Activated T-helper 1 cell treated with anti-CD3 and anti-CD28 coated beads, Interleukin-12 subunit alpha, Interleukin-12 subunit beta, Interleukin-2, Interleukin-4 antibody, amounts not matched to agents 30 ng/mL and 10 ng/mL and 1 ng/mL, durations not matched to agents 14 hours and 24 hours and 36 hours (primary cell): ENCODE measurements at regions not wholly inside any gene's neighbourhood (a gene's known extent, or its start where the extent isn't known, plus 50 kb on each side); places are given as distances from the start of the nearest gene placed in this dataset.

Experiments
- DNase-seq: peaks from one replicate; pipeline ENCODE4 v3.0.0; 2021; ENCODE audit warnings: low spot score
- H3K27ac Mint-ChIP-seq: one replicate; pipeline ENCODE4 v1.8.0; 2021; ENCODE audit warnings: mild to moderate bottlenecking, mixed read lengths
- H3K27me3 Mint-ChIP-seq: one replicate; pipeline ENCODE4 v1.8.0; 2022; ENCODE audit warnings: mild to moderate bottlenecking, moderate library complexity, mixed read lengths; ENCODE audit not compliant: insufficient read depth
- H3K36me3 Mint-ChIP-seq: one replicate; pipeline ENCODE4 v1.8.0; 2021; ENCODE audit warnings: low read depth, mixed read lengths
- H3K4me1 Mint-ChIP-seq: one replicate; pipeline ENCODE4 v1.8.0; 2021; ENCODE audit warnings: low read depth, mixed read lengths
- H3K4me3 Mint-ChIP-seq: one replicate; pipeline ENCODE4 v1.8.0; 2021; ENCODE audit warnings: mild to moderate bottlenecking, moderate library complexity, mixed read lengths
- H3K9me3 Mint-ChIP-seq: one replicate; pipeline ENCODE4 v1.8.0; 2021; ENCODE audit warnings: mixed read lengths
- intact Hi-C: fragments of 100-400 bp; cut with micrococcal nuclease; formaldehyde crosslinking; loops from one replicate; pipeline ENCODE4 v1.15.1; 2024

DNA sequence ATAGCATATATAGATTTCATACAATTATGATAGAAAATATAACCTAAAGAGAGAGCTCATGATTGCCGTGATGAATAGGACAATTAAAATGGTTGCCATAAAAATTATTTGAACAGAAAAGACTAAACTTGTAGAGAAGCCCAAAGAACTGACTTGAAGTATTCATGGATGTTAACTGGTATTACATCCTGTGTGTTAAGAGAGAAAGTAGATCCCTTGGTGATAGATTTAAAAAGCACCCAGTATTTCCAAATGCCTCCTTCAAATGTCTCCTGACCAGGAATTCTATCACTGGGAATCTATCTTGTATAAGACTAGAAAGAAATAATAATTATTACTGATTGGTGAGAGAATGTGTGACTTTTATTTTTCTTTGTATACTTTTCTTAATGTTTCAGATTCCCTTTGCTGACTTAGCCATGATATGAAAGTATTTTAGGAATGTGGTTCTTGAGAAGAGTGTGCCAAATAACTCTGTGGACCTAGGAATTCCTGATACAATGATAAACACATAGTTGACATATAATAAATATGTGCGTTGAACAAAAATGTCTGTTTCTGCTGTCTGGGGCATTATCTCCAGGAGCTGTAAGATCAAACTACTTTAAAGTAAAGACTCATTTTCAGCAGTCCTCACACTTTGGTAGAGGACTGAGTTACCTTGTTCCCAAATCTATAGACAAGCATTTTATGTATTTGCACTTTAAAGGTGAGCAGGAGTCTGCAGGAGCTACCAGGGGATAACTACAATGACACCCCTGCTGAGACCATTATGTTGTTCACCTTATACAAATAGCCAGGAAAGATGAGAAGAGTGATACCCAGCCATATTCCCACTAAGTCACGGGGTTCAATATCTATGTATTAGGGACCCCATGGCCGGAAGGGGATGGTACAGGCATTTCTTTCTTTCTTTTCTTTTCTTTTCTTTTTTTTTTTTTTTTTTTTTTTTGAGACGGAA is 211.1 kb upstream of the TLE4 start:
- DNase-seq, result no peak
- Mint-ChIP-seq H3K27ac (no peak overlapping the region), H3K27me3 (peaks cover 2% of the 10 kb centered on the region), H3K4me1 (no peaks in the 10 kb centered on the region), H3K4me3 (no peak overlapping the region), H3K36me3 (no peaks in the 10 kb centered on the region), H3K9me3 (no peaks in the 10 kb centered on the region)
- intact Hi-C loops, result no loop called here

DNA sequence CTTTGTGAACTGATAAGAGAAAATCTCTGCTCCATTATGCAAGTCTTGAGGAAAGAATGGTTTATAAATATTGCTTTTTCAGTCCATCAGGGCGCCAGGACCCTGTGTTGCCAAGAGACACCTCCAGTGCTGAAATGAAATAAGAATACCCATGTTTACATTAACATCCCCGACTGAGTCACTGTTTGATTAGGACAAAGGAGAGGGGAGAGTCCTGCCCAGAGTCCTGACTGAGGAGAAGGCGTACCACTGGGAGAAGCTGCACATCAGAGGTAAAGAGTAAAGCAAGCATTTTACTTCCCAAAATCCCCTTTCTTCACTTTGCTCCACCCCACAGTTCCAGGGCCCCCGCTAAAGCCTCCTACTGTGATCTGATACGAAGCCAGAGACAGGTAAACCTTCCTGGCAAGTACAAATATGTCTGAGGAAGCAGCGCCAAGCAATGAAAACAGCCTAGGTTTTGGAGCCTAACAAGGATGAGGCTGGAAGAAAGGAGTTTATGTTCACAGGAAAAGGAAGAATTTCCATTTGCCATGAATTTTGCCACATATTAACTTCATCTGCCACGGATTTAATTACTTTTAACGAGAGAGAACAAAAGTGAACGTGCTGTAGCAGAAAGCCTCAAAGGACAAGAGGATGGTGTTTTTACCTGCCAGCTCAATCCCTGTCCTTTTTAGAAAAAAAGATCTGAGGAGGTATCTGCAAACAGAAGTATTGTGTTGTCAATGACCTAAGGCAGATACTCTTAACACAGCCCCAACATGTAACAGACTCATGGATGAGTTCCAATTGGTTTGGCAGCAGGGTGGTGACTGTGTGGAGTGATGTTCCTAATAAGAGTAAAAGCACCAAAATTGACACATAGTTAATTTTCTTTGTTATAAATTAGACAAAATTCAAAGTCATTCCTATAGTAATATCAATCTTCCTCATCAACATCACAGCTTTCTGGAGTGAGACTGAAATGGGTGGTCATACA is 209.4 kb upstream of the TLE4 start:
- intact Hi-C loops, result no loop called here
- Mint-ChIP-seq H3K4me3 (no peak overlapping the region), H3K27me3 (peaks cover 2% of the 10 kb centered on the region), H3K4me1 (no peaks in the 10 kb centered on the region), H3K27ac (no peak overlapping the region), H3K9me3 (no peaks in the 10 kb centered on the region), H3K36me3 (no peaks in the 10 kb centered on the region)
- DNase-seq, result no peak

DNA sequence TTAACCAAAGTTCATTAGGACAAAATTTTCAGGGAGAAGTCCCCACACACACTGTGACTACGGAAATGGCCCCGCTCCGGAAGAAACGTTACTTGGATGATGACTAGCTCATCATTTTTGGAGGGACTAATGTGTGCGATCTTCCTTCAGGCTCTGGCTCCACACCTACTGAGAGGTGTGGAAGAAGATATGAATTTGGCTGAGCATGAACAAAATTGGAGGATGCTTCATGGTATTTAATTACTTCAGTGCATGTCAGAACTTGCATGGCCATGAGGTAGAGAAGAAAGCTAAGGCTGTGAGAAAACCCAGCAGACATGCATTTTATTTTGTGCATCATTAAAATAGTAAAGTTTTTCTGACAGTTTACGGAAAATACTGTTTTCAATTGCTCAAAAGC is 202.1 kb upstream of the TLE4 start:
- intact Hi-C loops, result no loop called here

DNA sequence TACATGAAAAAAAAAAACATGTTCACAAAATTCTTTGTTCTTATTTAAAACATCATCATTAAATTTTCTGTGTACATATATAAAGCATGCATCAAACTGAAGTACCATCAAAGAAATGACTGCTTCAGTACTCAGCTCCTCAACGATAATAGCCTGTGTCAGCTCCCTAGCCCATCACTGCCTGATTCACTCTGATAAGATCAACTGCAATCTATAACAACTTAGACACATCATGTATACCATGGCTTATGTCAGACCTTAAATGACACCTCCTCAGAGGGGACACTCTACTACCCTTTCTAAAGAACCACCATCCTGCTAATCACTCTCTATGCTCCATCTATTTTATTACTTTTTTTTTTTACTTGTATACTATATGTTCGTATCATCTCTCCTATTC is 200.5 kb upstream of the TLE4 start:
- Mint-ChIP-seq H3K27me3 (peaks cover 2% of the 10 kb centered on the region), H3K4me1 (no peaks in the 10 kb centered on the region), H3K27ac (no peak overlapping the region), H3K9me3 (no peaks in the 10 kb centered on the region), H3K36me3 (no peaks in the 10 kb centered on the region), H3K4me3 (no peak overlapping the region)
- intact Hi-C loops, result no loop called here
- DNase-seq, result no peak

More for the DNA sequence above, 202.1 kb upstream of the TLE4 start:
- DNase-seq, result no peak
- no peaks in the 10 kb centered on the region for H3K36me3 Mint-ChIP-seq
- no peak overlapping the region for H3K4me3 Mint-ChIP-seq
- no peaks in the 10 kb centered on the region for H3K4me1 Mint-ChIP-seq
- no peak overlapping the region for H3K27ac Mint-ChIP-seq
- peaks cover 2% of the 10 kb centered on the region for H3K27me3 Mint-ChIP-seq
- no peaks in the 10 kb centered on the region for H3K9me3 Mint-ChIP-seq

DNA sequence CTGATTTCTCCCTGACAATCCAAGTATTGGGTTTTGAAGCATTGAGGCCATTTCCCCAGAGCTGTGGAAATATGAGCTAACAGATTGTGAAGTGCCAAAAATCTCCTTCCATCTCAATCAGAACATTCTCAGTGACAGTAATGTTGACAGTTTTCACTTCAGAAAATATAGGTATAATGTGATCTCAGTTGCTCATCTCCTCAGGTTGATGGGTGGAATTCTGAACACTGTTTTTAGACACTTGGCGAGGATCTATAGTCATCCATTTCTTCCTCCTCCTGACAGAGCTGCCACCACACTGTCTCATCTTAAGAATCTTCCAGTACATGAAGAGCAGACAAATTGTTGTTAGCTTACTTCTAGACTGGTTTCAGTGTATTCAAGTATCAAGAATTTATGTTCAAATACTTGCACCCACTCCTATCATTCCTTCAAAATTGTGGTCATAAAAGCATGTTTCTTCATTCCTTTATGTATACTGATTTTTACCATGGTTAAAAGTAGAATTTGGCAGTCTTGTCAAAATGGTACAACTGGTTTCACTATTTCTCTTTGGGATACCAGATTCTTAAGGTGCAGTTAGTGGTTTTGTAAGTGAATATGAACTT is 199.7 kb upstream of the TLE4 start:
- no peaks in the 10 kb centered on the region for H3K4me1 Mint-ChIP-seq
- H3K4me3 Mint-ChIP-seq, result no peak overlapping the region
- peaks cover 2% of the 10 kb centered on the region for H3K27me3 Mint-ChIP-seq
- no peak overlapping the region for H3K27ac Mint-ChIP-seq
- H3K36me3 Mint-ChIP-seq, result no peaks in the 10 kb centered on the region
- no peaks in the 10 kb centered on the region for H3K9me3 Mint-ChIP-seq
- intact Hi-C loops, result no loop called here
- no peak for DNase-seq

DNA sequence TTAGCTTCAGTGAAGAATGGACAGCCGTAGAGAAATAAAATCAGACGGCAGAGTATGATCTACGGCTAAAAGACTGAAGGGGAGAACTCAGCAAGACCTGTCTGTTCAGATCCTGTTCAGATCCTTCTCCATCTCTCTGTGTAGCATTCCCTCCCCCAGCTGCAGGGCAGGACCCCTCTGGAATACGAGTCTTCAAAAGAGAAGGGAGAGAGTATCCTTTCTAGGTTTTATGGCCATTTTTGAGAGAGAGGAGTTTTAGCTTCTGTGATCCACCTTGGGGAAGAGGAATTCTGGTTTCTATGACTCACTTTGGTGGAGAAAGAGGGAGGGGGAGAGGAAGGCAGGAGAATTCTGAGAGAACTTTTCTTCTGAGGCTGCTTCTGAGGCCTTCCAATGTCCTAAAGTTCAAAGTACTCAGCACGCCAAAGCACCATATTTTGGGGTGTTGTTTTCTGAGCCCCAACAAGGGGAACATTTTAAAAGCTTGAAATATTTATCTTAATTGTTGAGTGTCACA is 194.4 kb upstream of the TLE4 start:
- DNase-seq, result no peak
- intact Hi-C loops, result no loop called here
- H3K4me1 Mint-ChIP-seq, result no peaks in the 10 kb centered on the region

DNA sequence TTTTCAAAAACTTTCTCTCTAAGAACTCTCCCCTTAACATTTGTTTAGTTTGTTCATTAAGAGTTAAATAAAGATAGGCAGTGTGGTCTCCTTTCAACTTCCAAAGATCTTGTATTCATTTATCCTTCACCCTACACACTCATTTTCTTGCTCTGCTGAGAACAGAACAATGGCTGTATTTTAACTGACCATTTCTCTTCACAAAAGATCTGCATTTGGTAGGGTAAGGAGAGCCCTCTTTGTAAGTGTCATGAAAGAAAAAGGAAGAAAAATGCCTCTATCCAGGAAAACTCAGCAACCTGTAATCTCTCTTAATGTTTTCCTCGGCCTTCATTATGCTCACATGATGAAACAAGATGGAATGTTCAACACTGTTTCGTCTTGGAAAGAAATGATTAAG is 193.7 kb upstream of the TLE4 start:
- intact Hi-C loops, result no loop called here
- Mint-ChIP-seq H3K4me1 (no peaks in the 10 kb centered on the region), H3K27me3 (peaks cover 5% of the 10 kb centered on the region), H3K36me3 (no peaks in the 10 kb centered on the region), H3K4me3 (no peak overlapping the region), H3K9me3 (no peaks in the 10 kb centered on the region), H3K27ac (no peak overlapping the region)
- DNase-seq, result no peak

More for the DNA sequence above, 194.4 kb upstream of the TLE4 start:
- H3K27ac Mint-ChIP-seq, result no peak overlapping the region
- H3K4me3 Mint-ChIP-seq, result no peak overlapping the region
- no peaks in the 10 kb centered on the region for H3K36me3 Mint-ChIP-seq
- no peaks in the 10 kb centered on the region for H3K9me3 Mint-ChIP-seq
- H3K27me3 Mint-ChIP-seq, result peaks cover 5% of the 10 kb centered on the region

DNA sequence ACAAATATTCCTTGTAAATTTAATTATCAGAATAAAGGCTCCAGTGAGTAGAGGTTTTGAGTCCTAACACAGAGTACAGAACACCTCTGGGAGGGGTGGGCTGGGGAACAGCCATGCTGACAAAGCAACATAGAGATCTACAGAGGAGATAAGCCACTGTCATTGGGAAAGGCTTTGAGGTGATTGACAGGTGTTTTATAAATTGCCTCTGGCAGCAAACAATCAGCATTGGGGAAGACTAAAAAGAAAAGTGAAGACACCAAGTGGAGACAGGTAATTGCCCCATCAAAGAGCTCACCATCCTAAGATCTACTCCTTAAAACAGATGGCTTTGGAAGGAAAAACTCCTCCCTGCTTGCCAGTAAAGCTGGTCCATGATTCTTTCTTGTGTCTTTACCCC is 189.7 kb upstream of the TLE4 start:
- no peaks in the 10 kb centered on the region for H3K9me3 Mint-ChIP-seq
- H3K27ac Mint-ChIP-seq, result no peak overlapping the region
- no peak overlapping the region for H3K4me3 Mint-ChIP-seq
- no peaks in the 10 kb centered on the region for H3K36me3 Mint-ChIP-seq
- intact Hi-C loops, result no loop called here
- H3K27me3 Mint-ChIP-seq, result peaks cover 4% of the 10 kb centered on the region
- DNase-seq, result no peak
- H3K4me1 Mint-ChIP-seq, result no peaks in the 10 kb centered on the region

DNA sequence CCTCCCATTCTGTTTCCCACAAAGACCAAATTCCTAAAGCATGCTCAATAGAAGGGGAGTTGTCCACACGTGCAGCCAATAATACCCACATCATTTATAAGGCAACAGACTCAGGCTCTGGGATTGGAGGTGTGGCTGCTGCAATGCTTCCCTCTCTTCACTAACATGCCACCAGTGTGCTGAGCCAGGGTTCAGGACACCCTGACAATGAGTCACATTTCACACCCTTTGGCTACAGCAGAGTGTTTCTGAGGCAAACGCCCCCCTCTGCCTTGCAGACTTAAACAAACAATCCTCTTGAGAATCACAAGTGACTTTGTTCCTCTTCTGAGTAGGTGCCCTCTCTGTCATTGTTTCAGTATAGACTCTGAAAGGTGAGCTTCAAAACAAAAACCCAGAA is 189.3 kb upstream of the TLE4 start:
- Mint-ChIP-seq H3K27ac (no peak overlapping the region), H3K4me1 (no peaks in the 10 kb centered on the region), H3K9me3 (no peaks in the 10 kb centered on the region), H3K36me3 (no peaks in the 10 kb centered on the region), H3K4me3 (no peak overlapping the region), H3K27me3 (peaks cover 4% of the 10 kb centered on the region)
- intact Hi-C loops, result no loop called here
- DNase-seq, result no peak

DNA sequence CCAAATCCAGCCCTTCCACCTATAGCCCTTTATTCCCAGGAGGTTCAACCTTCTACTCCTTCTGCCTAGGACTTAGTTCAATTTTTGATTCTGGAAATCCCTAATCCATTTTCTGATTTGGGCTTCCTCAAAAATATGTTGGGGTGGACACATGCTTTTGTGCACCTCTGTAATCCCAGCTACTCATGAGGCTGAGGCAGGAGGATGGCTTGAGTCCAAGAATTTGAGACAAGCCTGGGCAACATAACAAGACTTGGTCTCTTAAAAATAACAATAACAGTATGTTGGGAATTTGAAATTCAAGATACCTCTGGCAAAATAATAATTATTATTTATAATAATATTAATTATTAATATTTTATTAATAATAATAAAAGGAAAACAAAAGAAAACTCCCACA is 188.7 kb upstream of the TLE4 start:
- Mint-ChIP-seq H3K27ac (no peak overlapping the region), H3K4me3 (no peak overlapping the region), H3K9me3 (no peaks in the 10 kb centered on the region), H3K27me3 (peaks cover 4% of the 10 kb centered on the region), H3K36me3 (no peaks in the 10 kb centered on the region), H3K4me1 (no peaks in the 10 kb centered on the region)
- no peak for DNase-seq
- intact Hi-C loops, result no loop called here

DNA sequence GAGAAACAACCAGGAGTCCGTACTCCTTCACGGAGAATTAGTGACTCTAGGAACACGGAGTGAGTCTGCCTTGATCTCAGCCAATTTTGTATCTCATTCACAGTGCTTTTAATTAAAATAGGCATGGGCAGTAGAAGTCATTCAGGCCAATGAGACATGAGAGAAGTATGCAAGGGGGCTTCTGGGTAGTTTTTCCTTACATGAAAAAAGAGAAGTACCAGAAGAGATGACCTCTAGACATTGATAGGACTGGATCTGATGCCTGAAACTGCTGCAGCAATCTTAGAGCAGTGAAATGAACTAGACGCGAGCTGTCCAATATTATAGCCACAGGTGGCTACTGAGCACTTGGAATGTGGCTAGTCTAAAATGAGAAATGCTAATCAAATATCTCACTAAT is 187.7 kb upstream of the TLE4 start:
- Mint-ChIP-seq H3K36me3 (no peaks in the 10 kb centered on the region), H3K9me3 (no peaks in the 10 kb centered on the region), H3K4me1 (no peaks in the 10 kb centered on the region), H3K27ac (no peak overlapping the region), H3K4me3 (no peak overlapping the region), H3K27me3 (peaks cover 4% of the 10 kb centered on the region)
- no peak for DNase-seq
- intact Hi-C loops, result no loop called here

DNA sequence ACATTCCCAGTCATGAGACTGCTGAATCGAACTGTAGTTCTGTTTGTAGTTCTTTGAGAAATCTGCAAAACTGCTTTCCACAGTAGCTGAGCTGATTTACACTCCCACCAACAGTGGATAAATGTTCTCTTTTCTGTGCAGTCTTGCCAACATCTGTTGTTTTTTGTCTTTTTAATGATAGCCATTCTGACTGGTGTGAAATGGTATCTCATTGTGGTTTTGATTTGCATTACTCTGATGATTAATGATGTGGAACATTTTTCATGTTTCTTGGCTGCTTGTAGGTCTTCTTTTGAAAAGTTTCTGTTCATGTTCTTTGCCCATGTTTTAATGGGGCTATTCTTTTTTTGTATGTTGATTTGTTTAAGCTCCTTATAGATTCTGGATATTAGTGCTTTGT is 187.3 kb upstream of the TLE4 start:
- Mint-ChIP-seq H3K27ac (no peak overlapping the region), H3K36me3 (no peaks in the 10 kb centered on the region), H3K27me3 (peaks cover 4% of the 10 kb centered on the region), H3K9me3 (no peaks in the 10 kb centered on the region), H3K4me1 (no peaks in the 10 kb centered on the region), H3K4me3 (no peak overlapping the region)
- no peak for DNase-seq
- intact Hi-C loops, result no loop called here
